GM19452 (cell line): ENCODE measurements at regions not wholly inside any gene's neighbourhood (a gene's known extent, or its start where the extent isn't known, plus 50 kb on each side); places are given as distances from the start of the nearest gene placed in this dataset.

Source experiments
- ATAC-seq: cut with Tn5 transposase; IDR thresholded peaks from one replicate; pipeline ENCODE4 v1.9.1; 2021; ENCODE audit not compliant: unreplicated experiment

GRCh38 chr21:18191139-18191538, 53.5 kb upstream of the CHODL start:
- ATAC-seq: no peak

GRCh38 chr21:18178509-18178908, 66.1 kb upstream of the CHODL start:
- no peak for ATAC-seq

GRCh38 chr21:18174370-18174769, 70.3 kb upstream of the CHODL start:
- no peak for ATAC-seq

GRCh38 chr21:18170829-18171228, 73.8 kb upstream of the CHODL start:
- no peak for ATAC-seq

- no peak for ATAC-seq
These were observed 74.4 kb upstream of the CHODL start for GRCh38 chr21:18170221-18170620.

GRCh38 chr21:18168108-18168507, 76.5 kb upstream of the CHODL start:
- no peak for ATAC-seq

- no peak for ATAC-seq
These were observed 79.7 kb upstream of the CHODL start for GRCh38 chr21:18164933-18165332.

GRCh38 chr21:18164483-18164882, 80.2 kb upstream of the CHODL start:
- ATAC-seq: no peak

GRCh38 chr21:18163956-18164355, 80.7 kb upstream of the CHODL start:
- ATAC-seq: no peak

GRCh38 chr21:18161841-18162240, 82.8 kb upstream of the CHODL start:
- ATAC-seq: no peak

- ATAC-seq: no peak
These were observed 87.2 kb upstream of the CHODL start for GRCh38 chr21:18157406-18157805.

GRCh38 chr21:18155508-18156193, 89.0 kb upstream of the CHODL start:
- no peak for ATAC-seq

GRCh38 chr21:18153063-18153462, 91.6 kb upstream of the CHODL start:
- no peak for ATAC-seq

GRCh38 chr21:18152371-18152770, 92.3 kb upstream of the CHODL start:
- no peak for ATAC-seq

- ATAC-seq: no peak
These were observed 93.6 kb upstream of the CHODL start for GRCh38 chr21:18151046-18151445.

- ATAC-seq: no peak
These were observed 96.2 kb upstream of the CHODL start for GRCh38 chr21:18148401-18148800.

- ATAC-seq: no peak
These were observed 97.0 kb upstream of the CHODL start for GRCh38 chr21:18147678-18148077.

GRCh38 chr21:18146820-18147219, 97.8 kb upstream of the CHODL start:
- no peak for ATAC-seq

GRCh38 chr21:18144339-18144738, 100.3 kb upstream of the CHODL start:
- no peak for ATAC-seq

- no peak for ATAC-seq
These were observed 102.0 kb upstream of the CHODL start for GRCh38 chr21:18142655-18143054.

GRCh38 chr21:18138507-18138906, 106.1 kb upstream of the CHODL start:
- ATAC-seq: no peak

GRCh38 chr21:18129526-18129925, 115.1 kb upstream of the CHODL start:
- ATAC-seq: no peak

- no peak for ATAC-seq
These were observed 126.1 kb upstream of the CHODL start for GRCh38 chr21:18118566-18118965.
